Ishikawa (cell line): ENCODE measurements at regions not wholly inside any gene's neighbourhood (a gene's known extent, or its start where the extent isn't known, plus 50 kb on each side); places are given as distances from the start of the nearest gene placed in this dataset.

Experiments
- CEBPB ChIP-seq: IDR thresholded peaks from 2 replicates; pipeline ENCODE4 v1.6.1; 2012
- EP300 ChIP-seq: IDR thresholded peaks from 2 replicates; pipeline ENCODE4 v1.6.1; 2012; ENCODE audit warnings: borderline replicate concordance
- NFIC ChIP-seq: IDR thresholded peaks from 2 replicates; pipeline ENCODE4 v1.6.1; 2012
- TAF1 ChIP-seq: IDR thresholded peaks from 2 replicates; pipeline ENCODE4 v1.6.1; 2012; ENCODE audit warnings: low read depth, mild to moderate bottlenecking
- TCF12 ChIP-seq: IDR thresholded peaks from 2 replicates; pipeline ENCODE4 v1.6.1; 2012; ENCODE audit warnings: low read depth
- TF ChIP-seq, protein P1 (sequence below): IDR thresholded peaks from 2 replicates; pipeline ENCODE4 v1.6.1; 2012
- TF ChIP-seq, protein P2 (sequence below): IDR thresholded peaks from 2 replicates; pipeline ENCODE4 v1.6.1; 2012; ENCODE audit warnings: low read depth, mild to moderate bottlenecking

- TF ChIP-seq CEBPB (no peak), EP300 (no peak), TCF12 (no peak), NFIC (no peak), TAF1 (no peak)
- TF ChIP-seq, protein P1, sequence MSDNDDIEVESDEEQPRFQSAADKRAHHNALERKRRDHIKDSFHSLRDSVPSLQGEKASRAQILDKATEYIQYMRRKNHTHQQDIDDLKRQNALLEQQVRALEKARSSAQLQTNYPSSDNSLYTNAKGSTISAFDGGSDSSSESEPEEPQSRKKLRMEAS = no peak
- TF ChIP-seq, protein P2, sequence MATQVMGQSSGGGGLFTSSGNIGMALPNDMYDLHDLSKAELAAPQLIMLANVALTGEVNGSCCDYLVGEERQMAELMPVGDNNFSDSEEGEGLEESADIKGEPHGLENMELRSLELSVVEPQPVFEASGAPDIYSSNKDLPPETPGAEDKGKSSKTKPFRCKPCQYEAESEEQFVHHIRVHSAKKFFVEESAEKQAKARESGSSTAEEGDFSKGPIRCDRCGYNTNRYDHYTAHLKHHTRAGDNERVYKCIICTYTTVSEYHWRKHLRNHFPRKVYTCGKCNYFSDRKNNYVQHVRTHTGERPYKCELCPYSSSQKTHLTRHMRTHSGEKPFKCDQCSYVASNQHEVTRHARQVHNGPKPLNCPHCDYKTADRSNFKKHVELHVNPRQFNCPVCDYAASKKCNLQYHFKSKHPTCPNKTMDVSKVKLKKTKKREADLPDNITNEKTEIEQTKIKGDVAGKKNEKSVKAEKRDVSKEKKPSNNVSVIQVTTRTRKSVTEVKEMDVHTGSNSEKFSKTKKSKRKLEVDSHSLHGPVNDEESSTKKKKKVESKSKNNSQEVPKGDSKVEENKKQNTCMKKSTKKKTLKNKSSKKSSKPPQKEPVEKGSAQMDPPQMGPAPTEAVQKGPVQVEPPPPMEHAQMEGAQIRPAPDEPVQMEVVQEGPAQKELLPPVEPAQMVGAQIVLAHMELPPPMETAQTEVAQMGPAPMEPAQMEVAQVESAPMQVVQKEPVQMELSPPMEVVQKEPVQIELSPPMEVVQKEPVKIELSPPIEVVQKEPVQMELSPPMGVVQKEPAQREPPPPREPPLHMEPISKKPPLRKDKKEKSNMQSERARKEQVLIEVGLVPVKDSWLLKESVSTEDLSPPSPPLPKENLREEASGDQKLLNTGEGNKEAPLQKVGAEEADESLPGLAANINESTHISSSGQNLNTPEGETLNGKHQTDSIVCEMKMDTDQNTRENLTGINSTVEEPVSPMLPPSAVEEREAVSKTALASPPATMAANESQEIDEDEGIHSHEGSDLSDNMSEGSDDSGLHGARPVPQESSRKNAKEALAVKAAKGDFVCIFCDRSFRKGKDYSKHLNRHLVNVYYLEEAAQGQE = no peak
These were observed 56.4 kb upstream of the MGAT5 start for GRCh38 chr2:134197445-134197844.
